ENCODE measurements at regions not wholly inside any gene's neighbourhood (a gene's known extent, or its start where the extent isn't known, plus 50 kb on each side); places are given as distances from the start of the nearest gene placed in this dataset.

- ATAC-seq (ENCODE audit: low read depth), result no peak
- no CpG with 5 or more reads among the region's 1 CpG for WGBS, 2 experiments (ENCODE audit: extremely low coverage in 2 of 2, insufficient read length in 1 of 2)
- CTCF ChIA-PET, result no interaction called here
Measured at GRCh38 chr6:119614138-119614537, 264.6 kb upstream of the MAN1A1 start.

More at GRCh38 chr6:119614138-119614537, 264.6 kb upstream of the MAN1A1 start:
- Histone ChIP-seq H3K23ac (ENCODE audit: low read depth, low read length) (no peak overlapping the region; the same call in 1 of the 2 replicates), H3K4ac (ENCODE audit: low read depth, low read length) (no peak overlapping the region), H3K18ac (ENCODE audit: low read depth, low read length) (no peak overlapping the region), H3K56ac (ENCODE audit: extremely low read depth, insufficient read depth, low read length) (no peak overlapping the region), H2BK120ac (ENCODE audit: low read depth, low read length) (no peak overlapping the region), H3K9me1 (ENCODE audit: insufficient read depth, low read length) (no peaks in the 10 kb centered on the region; the same call in 1 of the 2 replicates), H4K20me1 (ENCODE audit: insufficient read depth, low read length) (no peaks in the 10 kb centered on the region), H3K9ac (ENCODE audit: low read depth, low read length) (no peak overlapping the region), H3K4me3 (ENCODE audit: insufficient read depth, low read depth, low read length) (no peak overlapping the region), H3K4me2 (ENCODE audit: low read depth, low read length) (no peak overlapping the region), H3K4me1 (ENCODE audit: control insufficient read depth, insufficient read depth, low read length) (peaks cover 5% of the 10 kb centered on the region), H4K8ac (ENCODE audit: low read depth in 2 of 2, low read length in 2 of 2) (no peak overlapping the region), H2AK9ac (replicated peaks; ENCODE audit: low read depth, low read length, poor library complexity) (no peak overlapping the region), H2BK15ac (ENCODE audit: low read depth, low read length) (no peak overlapping the region), H2BK5ac (ENCODE audit: low read depth, low read length, poor library complexity, severe bottlenecking) (no peak overlapping the region), H2BK20ac (ENCODE audit: low read depth, low read length) (no peak overlapping the region), H4K91ac (ENCODE audit: insufficient read depth, low read depth, low read length) (no peak overlapping the region), H3K27me3 (ENCODE audit: control insufficient read depth, insufficient read depth, low read length) (no peaks in the 10 kb centered on the region; the same call in 1 of the 2 replicates), H3K79me1 (ENCODE audit: low read depth in 1 of 2, low read length in 2 of 2) (no peaks in the 10 kb centered on the region), H4K5ac (ENCODE audit: low read depth, low read length) (no peak overlapping the region), H2AFZ (replicated peaks; ENCODE audit: low read length, poor library complexity) (no peak overlapping the region), H3K36me3 (ENCODE audit: control insufficient read depth, insufficient read depth, low read length) (no peaks in the 10 kb centered on the region), H2AK5ac (ENCODE audit: low read depth, low read length) (no peak overlapping the region), H3K14ac (replicated peaks; ENCODE audit: low read depth, low read length) (no peak overlapping the region), H3K27ac (ENCODE audit: insufficient read depth, low read length) (no peak overlapping the region), H3K9me3 (ENCODE audit: control insufficient read depth, insufficient read depth, low read length) (no peaks in the 10 kb centered on the region)
- POLR2A ChIA-PET (ENCODE audit: unreplicated experiment), result no interaction called here
- dilution Hi-C loops (cut with HindIII; ENCODE audit: low sequenced_read_pairs, unreplicated experiment) (no loop called here), in situ Hi-C loops (cut with MboI; ENCODE audit: low sequenced_read_pairs) (no loop called here), intact Hi-C loops (cut with micrococcal nuclease) (loop anchor here (10.0 kb wide), 1 partner anchor 459 kb away; no protein-coding TSS in a partner anchor)
- no peak for DNase-seq
- no TSS peak for BruUV-seq (replicated peaks)
- no peak for TF ChIP-seq CHD1 (IDR thresholded peaks at IDR 0.05; ENCODE audit: low read depth, low read length)
- no peak for TF ChIP-seq CEBPB (IDR thresholded peaks at IDR 0.05; ENCODE audit: low read depth, low read length)
- TF ChIP-seq FOS (IDR thresholded peaks at IDR 0.05; ENCODE audit: low read depth, low read length), result no peak
- no peak for TF ChIP-seq RCOR1 (IDR thresholded peaks at IDR 0.05; ENCODE audit: insufficient replicate concordance, low read length)
- TF ChIP-seq RAD21 (IDR thresholded peaks at IDR 0.05; ENCODE audit: low read length), result no peak
- no peak for TF ChIP-seq POLR2A (IDR thresholded peaks at IDR 0.05; ENCODE audit: low read depth, low read length)
- no peak for TF ChIP-seq MAZ (IDR thresholded peaks at IDR 0.05; ENCODE audit: borderline replicate concordance, low read depth, low read length)
- TF ChIP-seq MXI1 (IDR thresholded peaks at IDR 0.05; ENCODE audit: borderline replicate concordance, low read depth, low read length), result no peak

Measured in IMR-90 (cell line).